Hepatocyte (in vitro differentiated cells): ENCODE measurements at regions not wholly inside any gene's neighbourhood (a gene's known extent, or its start where the extent isn't known, plus 50 kb on each side); places are given as distances from the start of the nearest gene placed in this dataset.

Experiments
- CTCF ChIP-seq: fragments of 200-600 bp; sonication (generic); IDR thresholded peaks from 2 replicates; pipeline ENCODE4 v1.5.1; 2016; ENCODE audit warnings: antibody characterized with exemption, mild to moderate bottlenecking; ENCODE audit not compliant: poor library complexity
- EZH2 ChIP-seq: fragments of 200-600 bp; sonication (generic); IDR thresholded peaks from 2 replicates; pipeline ENCODE4 v1.6.1; 2016; ENCODE audit warnings: antibody characterized with exemption, mild to moderate bottlenecking, borderline replicate concordance

- TF ChIP-seq CTCF (no peak), EZH2 (no peak)
Measured at GRCh38 chr1:88300752-88301263, 383.3 kb upstream of the PKN2 start.
